ENCODE measurements at regions not wholly inside any gene's neighbourhood (a gene's known extent, or its start where the extent isn't known, plus 50 kb on each side); places are given as distances from the start of the nearest gene placed in this dataset.
A peak's percentile ranks its signal among the peaks of the same experiment; 100 is the strongest.

DNA sequence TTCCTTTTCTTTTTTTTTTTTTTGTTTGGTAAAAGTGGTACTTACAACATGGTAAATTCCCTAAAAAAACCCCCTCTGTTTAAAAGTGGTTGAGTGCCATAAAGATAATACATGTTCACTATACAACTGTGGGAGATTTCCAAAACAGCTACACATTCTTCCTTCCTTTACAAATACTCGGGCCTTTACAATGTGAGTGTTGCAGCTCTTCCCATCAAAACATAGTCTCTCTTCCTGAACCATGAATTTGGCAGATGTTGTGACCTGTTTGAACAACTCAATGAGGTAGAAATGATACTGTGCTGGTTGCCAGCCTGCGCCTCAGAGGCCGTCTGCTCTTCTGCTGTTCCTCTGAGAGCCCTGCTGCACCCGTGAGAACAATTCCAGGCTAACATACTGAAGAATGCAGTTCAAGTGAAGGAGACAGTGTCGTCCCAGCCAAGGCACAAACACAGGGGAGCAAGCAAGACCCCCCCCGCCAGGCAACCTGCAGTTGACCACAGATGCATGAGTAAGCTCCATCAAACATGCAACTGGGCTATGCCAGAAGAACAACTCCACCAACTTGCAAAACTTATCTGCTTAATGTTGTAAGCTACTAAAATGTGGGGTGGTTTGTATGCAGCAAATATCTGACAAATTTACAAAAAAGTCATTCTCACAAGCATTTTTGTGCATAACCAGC, 645.0 kb downstream of the PCDH7 start:
- DNase-seq (ENCODE audit: extremely low read depth, low read depth): no peak

GRCh38 chr4:31366041-31366440, 645.9 kb downstream of the PCDH7 start:
- TF ChIP-seq CTCF (IDR thresholded peaks at IDR 0.05; ENCODE audit: low read depth, low read length): no peak
- no peak for DNase-seq (ENCODE audit: extremely low read depth, low read depth)

More for the DNA sequence above, 645.0 kb downstream of the PCDH7 start:
- TF ChIP-seq CTCF (IDR thresholded peaks at IDR 0.05; ENCODE audit: low read depth, low read length): no peak

- TF ChIP-seq CTCF (IDR thresholded peaks at IDR 0.05; ENCODE audit: low read depth, low read length): peak; percentile 86
- peak; percentile 5 for DNase-seq (ENCODE audit: extremely low read depth, low read depth)
These were observed 650.8 kb downstream of the PCDH7 start for GRCh38 chr4:31370866-31371465.

DNA sequence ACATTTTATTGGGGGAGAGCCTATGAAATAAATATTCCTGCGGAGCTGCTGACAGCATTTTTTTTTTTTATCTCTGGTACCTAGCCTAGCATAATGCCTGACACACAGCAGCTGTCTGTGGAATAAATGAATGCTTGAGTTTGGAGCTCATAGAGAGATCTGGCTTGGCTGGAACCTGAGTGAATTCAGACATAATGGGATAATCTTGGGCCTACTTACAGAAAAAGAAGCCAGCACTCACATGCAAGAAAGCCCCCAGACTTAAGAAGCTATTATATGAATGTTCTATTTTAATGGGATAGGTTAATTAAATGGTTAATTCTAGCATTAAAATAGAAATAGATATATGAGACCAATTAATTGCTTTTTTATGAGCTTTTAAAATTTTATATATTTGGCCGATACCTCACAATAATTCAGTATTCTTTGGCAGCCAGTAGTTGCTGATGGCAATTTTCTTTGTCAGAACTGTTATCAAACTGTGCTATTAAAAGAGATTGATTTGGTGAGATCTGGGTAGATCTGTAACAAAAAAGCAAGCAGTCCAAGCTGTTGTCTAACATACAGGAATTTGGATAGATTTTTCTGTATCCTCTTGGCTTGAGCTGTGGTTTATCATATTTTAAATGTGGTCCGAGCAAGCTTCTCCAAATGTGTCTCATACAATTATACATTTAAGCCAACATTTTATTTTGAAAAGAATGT, 654.2 kb downstream of the PCDH7 start:
- no peak for TF ChIP-seq CTCF (IDR thresholded peaks at IDR 0.05; ENCODE audit: low read depth, low read length)

DNA sequence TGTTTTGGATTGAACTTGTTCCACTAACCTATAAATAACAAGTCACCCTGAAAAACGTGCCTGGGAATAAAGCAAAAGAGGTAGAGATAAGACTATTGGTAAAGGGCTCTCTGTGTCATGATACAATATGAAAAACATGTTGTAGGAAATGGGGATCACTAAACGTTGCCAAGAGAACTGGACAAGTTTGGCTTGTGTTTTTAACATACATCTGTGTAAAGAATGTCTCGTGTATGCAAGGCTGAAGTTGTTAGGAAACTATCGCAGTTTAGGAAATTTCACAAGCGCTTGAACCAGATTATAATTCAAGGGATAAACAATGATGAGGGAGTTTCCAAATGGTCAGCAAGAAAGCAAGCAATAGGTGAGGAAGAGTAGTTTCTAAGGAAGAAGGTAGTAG, 655.8 kb downstream of the PCDH7 start:
- no peak for TF ChIP-seq CTCF (IDR thresholded peaks at IDR 0.05; ENCODE audit: low read depth, low read length)
- no peak for DNase-seq (ENCODE audit: extremely low read depth, low read depth)

More for the DNA sequence above, 654.2 kb downstream of the PCDH7 start:
- DNase-seq (ENCODE audit: extremely low read depth, low read depth): no peak

- DNase-seq (ENCODE audit: extremely low read depth, low read depth): no peak
- TF ChIP-seq CTCF (IDR thresholded peaks at IDR 0.05; ENCODE audit: low read depth, low read length): no peak
These were observed 659.2 kb downstream of the PCDH7 start for GRCh38 chr4:31379364-31379763.

GRCh38 chr4:31383767-31384166, 663.6 kb downstream of the PCDH7 start:
- no peak for TF ChIP-seq CTCF (IDR thresholded peaks at IDR 0.05; ENCODE audit: low read depth, low read length)
- DNase-seq (ENCODE audit: extremely low read depth, low read depth): no peak
